HUDEP-2 (cell line): ENCODE measurements at regions not wholly inside any gene's neighbourhood (a gene's known extent, or its start where the extent isn't known, plus 50 kb on each side); places are given as distances from the start of the nearest gene placed in this dataset.

ENCODE experiments used
- DNase-seq, 76 experiments: peaks; one replicate each; lab custom pipeline; 2025; ENCODE audit not compliant: unreplicated experiment in 76 of 76; lab: John Stamatoyannopoulos, UW

DNA sequence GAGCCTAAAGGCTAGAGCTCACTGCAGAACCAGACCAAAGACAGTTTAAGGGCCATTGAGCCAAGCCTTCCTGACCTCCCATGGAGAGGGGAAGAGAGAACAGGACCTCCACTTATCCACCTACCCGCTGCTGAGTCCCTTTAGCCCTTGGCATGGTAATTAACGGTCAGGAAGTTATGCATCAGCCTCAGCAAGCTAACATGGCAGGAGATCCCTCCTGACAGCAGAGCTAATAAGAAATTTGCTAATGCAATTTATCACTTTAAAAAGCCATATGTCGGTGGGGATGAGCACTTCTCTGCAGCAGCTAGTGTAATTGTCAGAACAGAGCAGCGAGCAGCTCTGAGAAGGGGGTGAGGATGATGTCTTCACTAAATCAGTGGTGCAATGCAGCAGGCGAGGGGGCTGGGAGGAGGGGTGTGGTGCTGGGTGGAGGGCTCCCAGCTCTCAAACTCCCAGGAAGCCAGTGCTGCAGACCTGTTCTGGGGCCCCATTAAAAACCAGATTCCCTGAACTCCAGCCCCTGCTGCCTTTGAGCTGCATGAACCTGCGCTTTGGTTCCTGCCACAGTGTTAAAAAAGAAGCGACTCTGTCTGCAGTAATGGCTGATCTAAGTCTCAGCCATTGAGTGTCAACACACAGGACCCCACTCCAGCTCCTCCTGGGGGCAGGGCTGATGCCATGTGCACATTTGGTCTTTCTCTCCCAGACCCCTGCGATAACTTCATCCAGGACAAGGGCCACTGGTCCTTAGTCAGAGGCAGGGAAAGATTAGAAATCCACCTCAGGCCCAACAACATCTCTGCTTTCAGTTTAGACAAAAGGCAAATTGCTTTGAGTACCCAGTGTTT lies 63.0 kb upstream of the CALM2 start:
- no peak for DNase-seq

DNA sequence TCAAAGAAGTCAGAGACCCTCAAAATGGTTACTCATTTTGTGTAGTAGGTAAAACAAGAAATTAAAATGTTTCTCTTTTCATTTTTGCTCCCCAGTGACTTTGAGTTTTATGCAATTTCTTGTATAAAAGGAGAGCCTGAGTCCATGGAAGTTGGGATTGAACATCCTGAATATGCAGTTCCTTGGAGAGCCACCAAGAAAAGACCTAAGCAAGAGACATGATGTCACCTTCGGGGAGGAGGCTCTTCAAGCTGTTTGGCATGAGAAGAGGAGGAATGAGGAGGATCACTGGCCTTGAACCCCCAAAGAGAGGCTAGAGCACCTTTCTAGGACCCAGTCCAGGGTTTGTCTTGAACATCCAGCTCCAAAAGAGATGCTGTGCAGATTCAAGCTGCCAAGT lies 62.3 kb upstream of the CALM2 start:
- DNase-seq = no peak

DNA sequence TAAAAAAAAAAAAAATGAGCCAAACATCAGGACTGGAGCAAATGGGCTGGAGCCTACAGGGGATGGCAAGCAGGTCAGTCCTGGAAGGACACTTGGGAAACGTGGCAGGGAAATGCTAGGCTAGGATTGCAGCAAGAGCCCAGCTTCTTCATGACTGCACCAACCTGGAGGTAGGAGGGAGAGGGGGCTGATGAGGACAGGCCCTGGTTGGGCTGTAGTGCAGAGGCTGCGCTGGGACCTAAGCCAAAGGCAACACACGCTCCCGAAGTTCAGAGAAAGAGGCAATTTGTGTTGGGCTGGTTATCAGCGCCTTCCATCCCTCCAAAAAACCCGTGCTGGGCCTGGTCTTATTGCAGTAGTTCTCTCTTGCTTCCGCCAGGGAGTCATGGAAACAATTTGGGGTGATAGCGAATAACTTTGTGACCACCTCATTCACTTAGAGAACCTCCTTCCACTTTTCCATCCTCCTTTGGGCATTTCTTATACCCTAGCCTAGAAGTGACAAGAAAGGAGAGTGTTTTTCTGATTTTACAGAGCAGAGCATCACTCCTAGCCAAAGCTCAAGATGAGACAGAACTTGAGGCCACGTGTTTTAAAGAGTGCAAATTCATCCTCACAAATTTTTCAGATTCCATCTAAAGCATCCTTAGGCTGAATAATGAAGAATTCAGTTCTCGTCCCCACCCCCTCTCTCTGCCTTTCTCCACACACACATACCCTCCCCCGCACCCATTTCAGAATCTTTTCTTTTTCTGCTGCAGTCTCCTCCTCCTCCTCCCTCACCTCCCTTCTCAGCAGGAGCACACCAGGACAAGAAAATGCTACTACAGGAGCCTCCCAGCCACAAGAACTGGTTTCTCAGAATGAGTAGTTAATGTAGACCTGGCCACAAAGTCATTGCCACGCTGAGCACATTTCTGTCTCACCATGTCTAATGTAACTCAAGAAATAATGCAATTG lies 61.3 kb upstream of the CALM2 start:
- peak in 72 of 76 experiments; percentile 30 to 87 (median 70) for DNase-seq

DNA sequence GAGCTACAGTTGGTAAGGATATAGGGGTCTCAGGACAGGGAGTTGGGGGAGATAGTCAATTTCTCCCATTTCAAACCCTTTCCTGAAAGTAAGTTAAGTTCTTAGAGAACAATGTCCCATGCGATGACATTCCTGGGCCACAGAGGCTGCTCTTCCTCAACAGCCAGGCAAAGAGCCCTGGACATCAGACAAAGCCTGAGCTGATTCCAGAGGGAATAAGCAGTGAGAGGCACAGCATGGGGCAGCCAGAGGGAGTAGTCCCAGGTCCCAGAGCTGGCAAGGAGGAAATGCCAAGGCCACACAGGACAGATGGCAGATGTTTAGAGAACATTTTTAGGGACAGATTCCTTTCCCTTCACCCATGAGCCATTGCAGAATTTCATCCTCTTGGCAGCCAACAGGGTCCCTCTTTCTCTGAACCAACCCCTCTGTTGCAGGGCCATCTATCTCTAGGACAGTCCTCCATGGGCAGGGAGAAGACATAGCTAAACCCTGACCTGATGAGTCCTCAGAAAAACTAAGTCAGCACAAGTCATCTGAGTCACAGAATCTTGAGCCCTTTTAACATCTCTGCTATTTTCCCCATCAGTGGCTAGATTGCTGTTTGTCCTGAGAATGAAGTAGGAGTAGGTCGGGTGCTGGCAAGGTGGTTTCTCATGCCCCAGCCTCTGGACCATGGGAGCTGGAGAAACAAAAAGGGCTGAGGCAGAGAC lies 60.3 kb upstream of the CALM2 start:
- DNase-seq = no peak

DNA sequence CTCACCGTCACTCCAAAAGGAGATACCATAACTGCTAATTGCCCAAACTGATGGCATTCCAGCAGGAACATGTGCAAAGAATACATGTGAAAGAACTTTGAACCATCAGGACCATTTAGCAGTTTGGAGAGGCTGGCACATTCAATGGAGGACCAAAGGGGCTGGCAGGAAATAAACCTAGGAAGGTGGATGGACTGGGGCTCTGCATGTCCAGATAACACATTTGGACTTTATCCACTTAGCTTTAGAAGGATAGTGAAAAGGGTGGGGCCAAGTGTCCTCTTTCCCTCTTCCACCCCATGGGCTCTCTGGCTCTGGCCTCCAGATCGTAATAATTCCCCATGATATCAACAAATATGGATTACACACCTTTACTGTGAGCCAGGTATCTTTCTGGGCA lies 58.8 kb upstream of the CALM2 start:
- no peak for DNase-seq

DNA sequence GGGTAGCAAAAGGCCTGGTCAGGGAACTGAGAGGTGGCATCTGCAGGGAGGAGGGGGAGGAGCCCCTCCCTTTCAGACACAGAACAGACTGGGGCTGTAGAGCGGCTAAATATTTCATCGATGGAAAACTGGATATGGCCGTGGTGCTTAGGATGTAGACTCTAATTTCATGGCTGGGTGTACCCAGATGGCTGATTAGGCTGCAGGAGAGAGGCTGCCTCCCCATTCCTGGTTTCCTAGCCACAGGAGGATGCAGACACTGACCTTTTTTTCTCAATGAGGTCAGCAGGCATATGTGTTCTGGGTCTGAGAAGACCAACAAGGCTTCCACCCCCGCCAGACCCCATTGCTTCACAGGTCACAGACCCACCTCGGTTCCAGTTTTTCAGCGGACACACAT lies 58.1 kb upstream of the CALM2 start:
- no peak for DNase-seq

DNA sequence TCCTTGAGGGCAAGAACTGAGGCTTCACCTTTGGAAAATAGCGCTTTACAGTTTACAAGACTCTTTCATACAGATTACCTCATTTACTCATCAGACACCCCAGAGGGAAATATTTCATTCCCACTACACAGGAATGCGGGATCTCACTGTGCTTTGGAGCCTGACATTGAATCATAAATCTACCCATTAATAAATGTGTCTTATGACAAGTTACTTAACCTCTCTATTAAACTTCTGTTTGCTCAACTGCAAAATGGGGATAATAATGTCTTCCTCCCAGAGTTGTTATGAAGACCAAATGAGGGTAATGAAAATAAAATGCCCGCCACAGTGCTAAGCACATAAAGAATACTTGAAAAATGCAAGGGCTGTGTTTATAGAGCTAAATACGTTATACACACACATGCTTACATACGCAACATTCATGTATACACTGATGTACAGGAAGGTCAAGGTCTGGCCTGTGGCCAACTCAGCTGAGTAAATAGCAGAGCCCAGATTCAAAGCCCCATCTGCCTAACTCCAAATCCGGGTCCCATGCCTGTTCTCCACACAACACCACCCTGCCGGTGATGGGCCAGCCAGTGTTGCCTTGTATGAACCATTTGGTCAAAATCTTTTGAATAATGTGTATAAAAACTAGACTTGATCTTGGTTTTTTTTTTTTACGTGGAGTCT lies 56.6 kb upstream of the CALM2 start:
- DNase-seq = no peak

DNA sequence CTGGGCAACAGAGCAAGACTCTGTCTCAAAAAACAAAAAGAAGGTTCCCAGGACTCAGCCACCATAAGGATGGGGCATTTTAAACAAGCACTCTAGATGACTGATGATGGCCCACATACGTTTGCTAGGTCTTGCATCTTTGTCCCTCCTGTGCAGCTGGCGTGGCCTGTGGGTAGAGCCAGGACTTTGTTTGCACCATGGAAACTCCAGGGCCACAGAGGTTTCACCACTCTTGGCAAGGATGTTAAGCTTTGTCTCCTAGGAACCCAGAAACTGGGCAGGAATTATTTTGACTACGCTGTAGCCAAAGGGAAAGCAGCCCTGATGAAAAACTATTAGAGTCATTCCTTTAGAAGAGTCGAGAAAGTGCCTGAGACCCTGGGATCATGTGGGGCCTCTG lies 54.1 kb upstream of the CALM2 start:
- DNase-seq = no peak

DNA sequence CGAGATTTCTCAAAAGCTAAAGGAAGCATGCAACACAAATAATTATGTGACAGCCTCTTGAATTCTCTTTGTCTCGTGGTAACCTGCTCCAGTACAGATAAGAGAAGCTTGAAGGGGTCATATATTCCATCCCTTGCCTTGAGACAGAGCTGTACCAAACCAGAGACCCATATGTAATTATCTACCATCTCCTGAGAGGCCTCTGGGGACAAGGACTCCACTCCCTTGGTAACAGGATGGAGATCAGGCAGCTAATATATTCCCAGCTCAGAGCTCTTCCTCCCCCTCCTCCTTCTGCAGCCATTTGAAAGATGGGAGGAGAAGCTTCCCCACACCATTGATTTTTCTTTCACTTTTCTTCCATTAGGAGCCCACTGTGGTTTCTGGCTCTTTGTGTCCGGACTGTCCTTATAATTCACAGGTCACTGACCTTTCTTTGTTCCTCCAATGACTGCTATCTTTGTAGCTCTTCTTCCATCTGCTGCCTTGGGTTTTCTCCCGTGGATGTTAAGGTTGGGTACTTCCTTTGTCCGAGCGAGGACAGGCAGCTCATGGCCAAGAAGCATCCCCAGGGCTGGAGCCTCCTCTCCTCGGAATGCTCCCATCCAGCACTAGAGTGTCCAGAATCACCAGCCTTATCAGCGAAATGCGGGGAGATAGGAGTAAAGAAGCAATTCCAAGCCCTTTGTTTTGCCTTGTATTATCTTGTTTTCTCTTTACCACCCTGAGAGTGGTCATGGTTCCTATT lies 51.4 kb upstream of the CALM2 start:
- DNase-seq = peak in 16 of 76 experiments; percentile 12 to 45 (median 22)

DNA sequence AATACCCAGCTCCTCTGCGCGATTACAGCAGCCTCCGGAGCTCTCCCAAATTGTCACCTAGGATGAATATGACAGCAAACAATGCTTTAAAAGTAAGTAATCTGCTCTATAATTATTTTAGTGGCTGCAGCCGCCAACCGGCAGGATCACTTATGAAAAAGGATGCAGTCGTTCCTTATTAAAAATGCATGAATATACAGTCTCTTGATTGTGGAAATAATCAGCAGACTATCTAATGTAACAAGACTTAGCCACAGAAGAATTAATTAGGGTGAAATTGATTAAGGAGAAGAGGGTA lies 50.6 kb upstream of the CALM2 start:
- DNase-seq = no peak

DNA sequence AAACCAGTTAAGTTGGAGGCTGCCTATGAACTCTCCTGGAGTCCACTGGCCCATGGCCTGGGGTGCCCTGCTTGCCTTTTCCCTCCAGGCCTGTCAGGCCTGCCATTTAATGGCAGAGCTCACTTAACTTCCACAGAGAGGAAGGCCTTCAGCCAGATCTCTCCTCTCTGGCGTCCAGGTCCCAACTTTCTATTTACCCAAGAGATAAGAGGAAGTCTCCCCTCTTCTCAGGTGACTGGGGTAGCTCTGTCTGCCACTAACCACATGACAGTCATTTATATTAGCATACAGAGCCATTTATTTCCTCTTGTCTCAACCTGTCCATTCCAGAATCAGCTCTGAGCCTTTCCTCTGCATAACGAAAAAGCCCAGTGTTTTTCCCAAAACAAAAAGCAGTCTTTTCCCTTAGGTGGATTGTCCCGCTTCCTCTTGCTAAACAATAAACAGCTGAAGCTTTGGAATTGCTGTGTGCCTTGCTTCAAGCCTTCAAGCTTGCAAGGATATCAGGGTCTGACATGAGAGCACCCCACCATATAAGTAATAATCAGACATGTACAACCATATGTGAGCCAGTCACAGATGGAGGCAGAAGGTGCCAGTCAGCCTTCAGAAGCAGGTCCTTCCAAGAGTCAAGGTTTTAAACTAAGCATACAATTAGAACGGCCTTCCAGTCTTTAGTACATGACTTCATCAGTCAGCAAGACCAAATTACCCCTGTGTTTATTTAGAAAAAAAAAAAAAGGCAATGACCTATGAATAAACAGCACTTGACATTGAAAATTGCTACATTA lies 50.0 kb upstream of the CALM2 start:
- DNase-seq = no peak
